Left lung (tissue), 4 donors: ENCODE measurements at regions not wholly inside any gene's neighbourhood (a gene's known extent, or its start where the extent isn't known, plus 50 kb on each side); places are given as distances from the start of the nearest gene placed in this dataset.
"Not testable (repeated sequence)": the region's sequence is repeated elsewhere in the genome, so short reads cannot be mapped to it uniquely, and the experiment has no call there.

Experiments
- ATAC-seq: fragments of 200-7000 bp; cut with Tn5 transposase; one replicate; pipeline ENCODE4 v1.9.1; 2020; ENCODE audit warnings: moderate library complexity
- DNase-seq, 4 donors: peaks; one replicate each; pipeline ENCODE4 v3.0.0-alpha.2; 2013 to 2020
- H3K27ac ChIP-seq, 2 donors: fragments of 200-600 bp; sonication (generic) in 1 of 2; one replicate each; pipeline versions ENCODE4 v1.5.0 to v1.8.0; 2020 to 2021
- H3K27me3 ChIP-seq, 2 donors: fragments of 200-600 bp; sonication (generic) in 1 of 2; one replicate each; pipeline versions ENCODE4 v1.5.0 to v1.8.0; 2020 to 2021
- H3K36me3 ChIP-seq, 2 donors: fragments of 200-600 bp; sonication (generic) in 1 of 2; one replicate each; pipeline versions ENCODE4 v1.5.0 to v1.8.0; 2020 to 2021
- H3K4me1 ChIP-seq, 2 donors: fragments of 200-600 bp; one replicate each; pipeline ENCODE4 v1.8.0; 2021
- H3K4me3 ChIP-seq, 2 donors: fragments of 200-600 bp; sonication (generic) in 1 of 2; one replicate each; pipeline versions ENCODE4 v1.5.0 to v1.8.0; 2020 to 2021; ENCODE audit warnings: mild to moderate bottlenecking in 1 of 2
- H3K9me3 ChIP-seq, 2 donors: fragments of 200-600 bp; sonication (generic) in 1 of 2; one replicate each; pipeline versions ENCODE4 v1.5.0 to v1.8.0; 2020 to 2021
- CTCF ChIP-seq, 2 donors: fragments of 200-600 bp; sonication (generic) in 1 of 2; IDR thresholded peaks; one replicate each; pipeline versions ENCODE4 v1.5.0 to v1.8.0; 2021; ENCODE audit warnings: antibody characterized with exemption in 2 of 2
- intact Hi-C, 2 donors: fragments of 100-400 bp; cut with DNase I; formaldehyde crosslinking; loops; one replicate each; pipeline versions ENCODE4 v1.11.2 to v1.14.2; 2022
- donor health status: DM: no; HTN: yes; CAD: no.
- donor health status: DM: no; HTN: no; CAD: no.

GRCh38 chr9:24897826-24898225 lies 352.1 kb upstream of the IZUMO3 start:
- Histone ChIP-seq H3K4me3 (no peak overlapping the region), H3K27ac (no peak overlapping the region), H3K27me3 (no peaks in the 10 kb centered on the region), H3K4me1 (no peaks in the 10 kb centered on the region), H3K36me3 (no peaks in the 10 kb centered on the region), H3K9me3 (peaks cover 0 to 2% of the 10 kb centered on the region in 2 donors)
- TF ChIP-seq CTCF (IDR thresholded peaks at IDR 0.05), result no peak
- ATAC-seq, result no peak
- intact Hi-C loops, result no loop called here
- DNase-seq, result peak in 1 of 4 donors; percentile 41

GRCh38 chr9:24881361-24881760 lies 335.7 kb upstream of the IZUMO3 start:
- ATAC-seq (no peak), DNase-seq (no peak)
- intact Hi-C loops, result no loop called here
- H3K4me1 ChIP-seq, result no peaks in the 10 kb centered on the region
- H3K27me3 ChIP-seq, result no peaks in the 10 kb centered on the region
- H3K4me3 ChIP-seq, result no peak overlapping the region
- no peak overlapping the region for H3K27ac ChIP-seq
- no peaks in the 10 kb centered on the region for H3K36me3 ChIP-seq
- no peak for TF ChIP-seq CTCF (IDR thresholded peaks at IDR 0.05)
- H3K9me3 ChIP-seq, result no peaks in the 10 kb centered on the region

GRCh38 chr9:24879591-24879990 lies 333.9 kb upstream of the IZUMO3 start:
- ATAC-seq (no peak), DNase-seq (no peak)
- Histone ChIP-seq H3K27me3 (no peaks in the 10 kb centered on the region), H3K9me3 (peaks cover 0 to 2% of the 10 kb centered on the region in 2 donors), H3K27ac (no peak overlapping the region), H3K4me3 (no peak overlapping the region), H3K4me1 (no peaks in the 10 kb centered on the region), H3K36me3 (no peaks in the 10 kb centered on the region)
- intact Hi-C loops, result no loop called here
- no peak for TF ChIP-seq CTCF (IDR thresholded peaks at IDR 0.05)

GRCh38 chr9:24856601-24857000 lies 310.9 kb upstream of the IZUMO3 start:
- H3K9me3 ChIP-seq, intact Hi-C loops, H3K4me3 ChIP-seq, H3K4me1 ChIP-seq, DNase-seq, ATAC-seq, H3K27ac ChIP-seq, H3K27me3 ChIP-seq, H3K36me3 ChIP-seq: not testable (repeated sequence)

GRCh38 chr9:24846248-24846912 lies 300.7 kb upstream of the IZUMO3 start:
- no peaks in the 10 kb centered on the region for H3K36me3 ChIP-seq
- intact Hi-C loops, result no loop called here

More at GRCh38 chr9:24846248-24846912, 300.7 kb upstream of the IZUMO3 start:
- ATAC-seq (no peak), DNase-seq (no peak)
- TF ChIP-seq CTCF (IDR thresholded peaks at IDR 0.05), result no peak
- Histone ChIP-seq H3K4me3 (no peak overlapping the region), H3K27ac (no peak overlapping the region), H3K9me3 (no peaks in the 10 kb centered on the region), H3K4me1 (no peaks in the 10 kb centered on the region), H3K27me3 (no peaks in the 10 kb centered on the region)
